Mammary epithelial cell (primary cell): ENCODE measurements at regions not wholly inside any gene's neighbourhood (a gene's known extent, or its start where the extent isn't known, plus 50 kb on each side); places are given as distances from the start of the nearest gene placed in this dataset.

Experiments
- CTCF ChIP-seq, 2 donors: IDR thresholded peaks in 1 of 2; conservative IDR thresholded peaks in 1 of 2; 2 replicates each; pipeline ENCODE4 v1.5.1; 2011 to 2012; ENCODE audit warnings: inconsistent platforms in 2 of 2, low read length in 2 of 2, mild to moderate bottlenecking in 2 of 2, control low read depth in 1 of 2, low read depth in 1 of 2; ENCODE audit not compliant: insufficient read depth in 1 of 2; ENCODE audit errors: extremely low read depth in 1 of 2
- EZH2 ChIP-seq: IDR thresholded peaks from 2 replicates; pipeline ENCODE4 v1.6.1; 2012; ENCODE audit warnings: low read length, inconsistent platforms, borderline replicate concordance

- TF ChIP-seq CTCF (conservative IDR thresholded peaks at IDR 0.05 in 1 of 2, IDR thresholded peaks at IDR 0.05 in 1 of 2; ENCODE audit: extremely low read depth in 1 of 2, insufficient read depth in 1 of 2, low read depth in 1 of 2, low read length in 2 of 2) (no peak), EZH2 (no peak)
These were observed 523.5 kb upstream of the MIR17HG start for GRCh38 chr13:90824032-90824431.
